ENCODE measurements at regions not wholly inside any gene's neighbourhood (a gene's known extent, or its start where the extent isn't known, plus 50 kb on each side); places are given as distances from the start of the nearest gene placed in this dataset.
"Not testable (repeated sequence)": the region's sequence is repeated elsewhere in the genome, so short reads cannot be mapped to it uniquely, and the experiment has no call there.

DNA sequence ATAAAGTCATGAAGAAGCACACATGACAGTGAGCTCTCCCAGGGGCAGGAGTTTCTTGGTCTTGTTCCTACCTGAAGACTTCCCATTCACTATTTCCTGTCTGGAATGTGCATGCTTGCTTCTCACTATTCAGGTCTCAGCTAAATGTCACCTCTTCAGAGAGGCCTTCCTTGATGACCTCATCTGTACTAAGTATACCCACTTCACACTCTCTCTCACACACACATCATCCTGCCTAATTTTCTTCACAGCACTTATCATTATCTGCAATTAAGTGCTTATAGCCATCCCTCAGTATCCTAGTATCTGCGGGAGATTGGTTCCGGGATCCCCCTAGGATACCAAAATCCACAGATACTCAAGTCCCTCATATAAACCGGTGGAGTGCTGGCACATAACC, 146.4 kb upstream of the IVNS1ABP start:
- TF ChIP-seq, protein P1, sequence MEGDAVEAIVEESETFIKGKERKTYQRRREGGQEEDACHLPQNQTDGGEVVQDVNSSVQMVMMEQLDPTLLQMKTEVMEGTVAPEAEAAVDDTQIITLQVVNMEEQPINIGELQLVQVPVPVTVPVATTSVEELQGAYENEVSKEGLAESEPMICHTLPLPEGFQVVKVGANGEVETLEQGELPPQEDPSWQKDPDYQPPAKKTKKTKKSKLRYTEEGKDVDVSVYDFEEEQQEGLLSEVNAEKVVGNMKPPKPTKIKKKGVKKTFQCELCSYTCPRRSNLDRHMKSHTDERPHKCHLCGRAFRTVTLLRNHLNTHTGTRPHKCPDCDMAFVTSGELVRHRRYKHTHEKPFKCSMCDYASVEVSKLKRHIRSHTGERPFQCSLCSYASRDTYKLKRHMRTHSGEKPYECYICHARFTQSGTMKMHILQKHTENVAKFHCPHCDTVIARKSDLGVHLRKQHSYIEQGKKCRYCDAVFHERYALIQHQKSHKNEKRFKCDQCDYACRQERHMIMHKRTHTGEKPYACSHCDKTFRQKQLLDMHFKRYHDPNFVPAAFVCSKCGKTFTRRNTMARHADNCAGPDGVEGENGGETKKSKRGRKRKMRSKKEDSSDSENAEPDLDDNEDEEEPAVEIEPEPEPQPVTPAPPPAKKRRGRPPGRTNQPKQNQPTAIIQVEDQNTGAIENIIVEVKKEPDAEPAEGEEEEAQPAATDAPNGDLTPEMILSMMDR (IDR thresholded peaks at IDR 0.05) = no peak
- no peaks in the 10 kb centered on the region for H3K36me3 Mint-ChIP-seq (ENCODE audit: low read depth)
- no peak overlapping the region for H3K27ac Mint-ChIP-seq
- DNase-seq = no peak
- no peaks in the 10 kb centered on the region for H3K9me3 Mint-ChIP-seq
- H3K4me3 Mint-ChIP-seq = no peak overlapping the region
- peaks cover 9% of the 10 kb centered on the region for H3K27me3 Mint-ChIP-seq (ENCODE audit: insufficient read depth)
- H3K4me1 Mint-ChIP-seq (ENCODE audit: low read depth) = peaks cover 20% of the 10 kb centered on the region

DNA sequence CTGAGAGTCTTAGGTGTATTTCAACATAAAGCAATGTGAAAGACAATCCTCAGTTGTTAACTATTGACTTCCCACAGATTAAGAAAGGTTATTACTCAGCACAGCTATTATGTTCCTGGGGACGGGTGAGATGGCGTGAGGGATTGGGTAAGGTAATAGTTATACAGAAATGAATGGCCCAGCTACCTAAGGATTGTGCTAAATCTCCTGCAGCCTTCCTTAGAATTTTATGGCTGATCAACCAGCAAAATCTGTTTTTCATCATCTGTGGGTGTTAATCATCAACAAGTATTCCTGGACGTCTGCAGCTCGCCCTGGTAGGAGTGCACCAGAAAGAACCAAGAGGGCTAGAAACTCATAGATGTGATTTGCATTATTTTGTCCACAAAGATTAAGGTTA, 146.0 kb upstream of the IVNS1ABP start:
- TF ChIP-seq, protein P1 (IDR thresholded peaks at IDR 0.05) = no peak
- Mint-ChIP-seq H3K27ac (no peak overlapping the region), H3K9me3 (no peaks in the 10 kb centered on the region), H3K27me3 (ENCODE audit: insufficient read depth) (peaks cover 9% of the 10 kb centered on the region), H3K4me3 (no peak overlapping the region), H3K36me3 (ENCODE audit: low read depth) (no peaks in the 10 kb centered on the region), H3K4me1 (ENCODE audit: low read depth) (peaks cover 20% of the 10 kb centered on the region)
- DNase-seq = no peak

DNA sequence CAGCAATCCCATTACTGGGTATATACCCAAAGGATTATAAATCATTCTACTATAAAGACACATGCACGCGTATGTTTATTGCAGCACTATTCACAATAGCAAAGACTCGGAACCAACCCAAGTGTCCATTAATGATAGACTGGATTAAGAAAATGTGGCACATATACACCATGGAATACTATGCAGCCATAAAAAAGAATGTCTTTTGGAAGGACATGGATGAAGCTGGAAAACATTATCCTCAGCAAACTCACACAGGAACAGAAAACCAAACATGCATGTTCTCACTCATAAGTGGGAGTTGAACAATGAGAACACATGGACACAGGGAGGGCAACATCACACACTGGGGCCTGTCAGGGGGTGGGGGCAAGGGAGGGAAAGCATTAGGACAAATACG, 143.7 kb upstream of the IVNS1ABP start:
- DNase-seq; H3K36me3 Mint-ChIP-seq (ENCODE audit: low read depth); H3K9me3 Mint-ChIP-seq; H3K4me3 Mint-ChIP-seq; H3K27ac Mint-ChIP-seq: not testable (repeated sequence)
- H3K27me3 Mint-ChIP-seq (ENCODE audit: insufficient read depth) = peaks cover 11% of the 10 kb centered on the region
- peaks cover 20% of the 10 kb centered on the region for H3K4me1 Mint-ChIP-seq (ENCODE audit: low read depth)

DNA sequence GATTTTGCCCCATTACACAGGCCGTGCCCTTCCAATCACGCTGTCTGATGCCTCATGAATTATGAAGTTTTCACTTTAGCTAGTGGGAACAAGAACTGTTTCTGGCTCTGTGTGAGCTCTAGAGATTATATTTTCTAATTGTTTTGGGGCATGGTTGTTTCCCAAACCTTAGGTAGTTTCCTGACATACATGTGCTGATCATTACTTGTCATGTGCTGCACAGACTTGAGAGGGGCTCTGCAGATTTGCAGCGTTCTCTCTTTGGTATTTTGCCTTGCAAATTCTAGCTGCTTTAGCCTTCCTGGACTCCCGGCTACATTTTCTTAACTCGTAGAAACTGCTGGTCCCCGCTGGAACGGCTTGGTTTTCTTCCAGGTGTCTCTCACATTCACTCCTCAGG, 142.1 kb upstream of the IVNS1ABP start:
- H3K4me1 Mint-ChIP-seq (ENCODE audit: low read depth) = peaks cover 15% of the 10 kb centered on the region
- H3K36me3 Mint-ChIP-seq (ENCODE audit: low read depth) = peaks cover 5% of the 10 kb centered on the region; the same call in 1 of the 2 replicates
- no peak for DNase-seq
- H3K4me3 Mint-ChIP-seq = no peak overlapping the region
- no peak overlapping the region for H3K27ac Mint-ChIP-seq
- TF ChIP-seq, protein P1 (IDR thresholded peaks at IDR 0.05) = no peak
- no peaks in the 10 kb centered on the region for H3K9me3 Mint-ChIP-seq
- peaks cover 9% of the 10 kb centered on the region for H3K27me3 Mint-ChIP-seq (ENCODE audit: insufficient read depth)

DNA sequence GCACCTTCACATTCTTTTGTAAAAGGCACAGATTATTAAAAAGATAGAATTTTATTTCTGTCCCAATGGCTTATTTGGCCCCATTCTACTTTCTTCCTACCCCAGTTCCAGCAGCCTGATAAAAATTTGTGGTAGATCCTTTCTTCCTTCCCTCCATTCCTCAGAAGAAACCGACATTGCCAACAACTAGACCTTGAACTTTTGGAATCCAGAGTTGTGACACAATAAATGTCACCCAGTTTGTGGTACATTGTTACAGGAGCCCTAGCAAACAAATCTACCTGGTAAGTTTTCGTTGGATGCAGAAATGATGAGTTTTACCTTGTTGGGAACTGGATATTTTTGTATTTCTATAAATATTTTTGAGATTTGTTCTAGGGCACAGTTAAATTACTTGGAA, 141.6 kb upstream of the IVNS1ABP start:
- no peak overlapping the region for H3K27ac Mint-ChIP-seq
- TF ChIP-seq, protein P1 (IDR thresholded peaks at IDR 0.05) = no peak
- peaks cover 5% of the 10 kb centered on the region; the same call in 1 of the 2 replicates for H3K36me3 Mint-ChIP-seq (ENCODE audit: low read depth)
- H3K4me1 Mint-ChIP-seq (ENCODE audit: low read depth) = peaks cover 19% of the 10 kb centered on the region
- H3K4me3 Mint-ChIP-seq = no peak overlapping the region
- H3K9me3 Mint-ChIP-seq = no peaks in the 10 kb centered on the region
- no peak for DNase-seq
- H3K27me3 Mint-ChIP-seq (ENCODE audit: insufficient read depth) = peaks cover 9% of the 10 kb centered on the region

DNA sequence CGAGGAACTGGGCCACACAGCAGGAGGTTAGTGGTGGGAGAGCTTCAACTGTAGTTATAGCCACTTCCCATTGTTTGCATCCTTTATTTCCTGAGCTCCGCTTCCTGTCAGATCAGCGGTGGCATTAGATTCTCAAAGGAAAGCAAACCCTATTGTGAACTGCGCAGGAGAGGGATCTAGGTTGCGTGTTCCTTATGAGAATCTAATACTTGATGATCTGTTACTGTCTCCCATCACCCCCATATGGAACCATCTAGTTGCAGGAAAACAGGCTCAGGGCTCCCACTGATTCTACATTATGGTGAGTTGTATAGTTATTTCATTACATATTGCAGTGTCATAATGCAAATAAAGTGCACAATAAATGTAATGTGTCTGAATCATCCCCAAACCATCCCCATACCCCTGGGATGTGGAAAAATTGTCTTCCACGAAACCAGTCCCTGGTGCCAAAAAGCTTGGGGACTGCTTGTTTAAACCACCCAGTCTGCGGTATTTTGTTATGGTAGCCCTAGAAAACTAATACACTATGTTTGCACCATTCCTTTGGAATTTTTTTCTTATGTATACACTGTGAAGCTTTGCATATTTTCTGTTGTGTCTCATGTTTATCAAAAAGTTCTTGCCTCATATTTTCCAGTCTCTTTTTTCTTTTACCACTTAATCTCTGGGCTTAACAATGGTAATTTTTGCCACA, 136.6 kb upstream of the IVNS1ABP start:
- H3K27ac Mint-ChIP-seq = peak overlapping the region; percentile 71

More for the DNA sequence above, 136.6 kb upstream of the IVNS1ABP start:
- H3K9me3 Mint-ChIP-seq = no peaks in the 10 kb centered on the region
- TF ChIP-seq, protein P1 (IDR thresholded peaks at IDR 0.05) = no peak
- H3K36me3 Mint-ChIP-seq (ENCODE audit: low read depth) = peaks cover 5% of the 10 kb centered on the region; the same call in 1 of the 2 replicates
- peak overlapping the region; percentile 41 for H3K4me3 Mint-ChIP-seq
- H3K4me1 Mint-ChIP-seq (ENCODE audit: low read depth) = peaks cover 21% of the 10 kb centered on the region
- peaks cover 3% of the 10 kb centered on the region; the same call in 1 of the 2 replicates for H3K27me3 Mint-ChIP-seq (ENCODE audit: insufficient read depth)
- DNase-seq = peak; percentile 90

All from HFFc6 (cell line).